K562 (cell line): ENCODE measurements at regions not wholly inside any gene's neighbourhood (a gene's known extent, or its start where the extent isn't known, plus 50 kb on each side); places are given as distances from the start of the nearest gene placed in this dataset.

Experiments
- ATAC-seq: fragments of 200-7000 bp; cut with Tn5 transposase; 3 replicates; pipeline ENCODE4 v1.9.1; 2020; ENCODE audit warnings: moderate library complexity
- BruUV-seq: library from RNA; stranded (reverse); fragments of 400-500 nt; replicated peaks from 2 replicates; lab custom pipeline; 2021; lab: Mats Ljungman, UMichigan
- CTCF ChIA-PET: fragments of 300-600 bp; formaldehyde crosslinking; extraction: SDS; loops from one replicate; lab custom pipeline; 2021; ENCODE audit warnings: low intra/inter-chr PET ratio; lab: Yijun Ruan, JAX
- POLR2A ChIA-PET: fragments of 300-600, 350-650 bp; sonication (Branson Sonifier 250); formaldehyde crosslinking; extraction: SDS; loops from one replicate; lab custom pipeline; 2021; ENCODE audit warnings: antibody characterized with exemption, inconsistent platforms; lab: Yijun Ruan, JAX
- DNase-seq, 4 experiments: peaks; one replicate each; pipeline versions ENCODE4 v3.0.0 to v3.0.0-alpha.2; 2011 to 2018; ENCODE audit warnings: low spot score in 3 of 4, mixed read lengths in 3 of 4; ENCODE audit errors: extremely low read depth in 1 of 4
- FAIRE-seq: peaks from 2 replicates; lab custom pipeline; 2011; peaks lifted over from hg19 to GRCh38; lab: Jason Lieb, UNC
- H2AFZ ChIP-seq: 2 replicates; pipeline ENCODE4 v1.6.0; 2011; ENCODE audit warnings: low read depth, low read length, control low read depth, inconsistent platforms
- H3K27ac ChIP-seq: fragments of 200-600 bp; 3 replicates; pipeline ENCODE4 v1.8.0; 2011; ENCODE audit warnings: low read depth, mild to moderate bottlenecking, control low read depth, inconsistent platforms, low read length, moderate library complexity, mixed read lengths; ENCODE audit errors: extremely low read depth
- H3K27me3 ChIP-seq, 2 experiments: fragments of 300-600 bp in 1 of 2; 2 replicates in 1 of 2; 3 replicates in 1 of 2; pipeline versions ENCODE4 v1.6.0 to v1.8.0; 2011; ENCODE audit warnings: inconsistent platforms in 2 of 2, low read length in 2 of 2, mild to moderate bottlenecking in 1 of 2, mixed read lengths in 1 of 2, moderate library complexity in 1 of 2; ENCODE audit not compliant: control insufficient read depth in 2 of 2, insufficient read depth in 2 of 2
- H3K36me3 ChIP-seq: fragments of 300-600 bp; 3 replicates; pipeline ENCODE4 v1.8.0; 2011; ENCODE audit warnings: mild to moderate bottlenecking, low read length, inconsistent platforms; ENCODE audit not compliant: control insufficient read depth, insufficient read depth
- H3K4me1 ChIP-seq, 2 experiments: fragments of 200-600 bp in 1 of 2; replicated peaks in 1 of 2; 2 replicates in 1 of 2; 3 replicates in 1 of 2; pipeline versions ENCODE4 v1.5.1 to v1.8.0; 2011; ENCODE audit warnings: inconsistent platforms in 2 of 2, low read length in 2 of 2, mild to moderate bottlenecking in 1 of 2, mixed read lengths in 1 of 2, moderate library complexity in 1 of 2; ENCODE audit not compliant: control insufficient read depth in 2 of 2, insufficient read depth in 2 of 2
- H3K4me2 ChIP-seq: 2 replicates; pipeline ENCODE4 v1.6.1; 2011; ENCODE audit warnings: low read length, control low read depth, inconsistent platforms, mixed read lengths; ENCODE audit not compliant: insufficient read depth
- H3K4me3 ChIP-seq: fragments of 200-600 bp; sonication (generic), shearing (Covaris generic); 2 replicates; pipeline ENCODE4 v1.5.1; 2016; ENCODE audit warnings: control low read depth, inconsistent platforms
- H3K79me2 ChIP-seq: fragments of 200-600 bp; 3 replicates; pipeline ENCODE4 v1.8.0; 2011; ENCODE audit warnings: low read length, inconsistent platforms; ENCODE audit not compliant: control insufficient read depth, insufficient read depth
- H3K9ac ChIP-seq, 2 experiments: 2 replicates each; pipeline versions ENCODE4 v1.6.0 to v1.6.1; 2011; ENCODE audit warnings: low read depth in 2 of 2, low read length in 2 of 2, control low read depth in 1 of 2, inconsistent platforms in 1 of 2, mild to moderate bottlenecking in 1 of 2, mixed read lengths in 1 of 2; ENCODE audit not compliant: insufficient read depth in 1 of 2
- H3K9me1 ChIP-seq: one replicate; pipeline ENCODE4 v1.6.0; 2011; ENCODE audit warnings: inconsistent platforms, mild to moderate bottlenecking, low read length, moderate library complexity; ENCODE audit not compliant: control insufficient read depth, insufficient read depth
- H3K9me3 ChIP-seq: replicated peaks from 2 replicates; pipeline ENCODE4 v1.5.1; 2011; ENCODE audit warnings: low read depth, low read length, inconsistent platforms; ENCODE audit not compliant: control insufficient read depth, insufficient read depth
- H4K20me1 ChIP-seq: replicated peaks from 2 replicates; pipeline ENCODE4 v1.6.1; 2011; ENCODE audit warnings: low read length, inconsistent platforms, mixed read lengths; ENCODE audit not compliant: control insufficient read depth, insufficient read depth
- ARID1B ChIP-seq: fragments of 450-650 bp; IDR thresholded peaks from 2 replicates; pipeline ENCODE4 v1.6.1; 2016; ENCODE audit warnings: antibody characterized with exemption, mild to moderate bottlenecking, inconsistent platforms
- ARID2 ChIP-seq: fragments of 450-650 bp; IDR thresholded peaks from 2 replicates; pipeline ENCODE4 v1.6.1; 2017; ENCODE audit warnings: antibody characterized with exemption, mild to moderate bottlenecking
- BCL6 ChIP-seq: fragments of 250-450 bp; sonication (Bioruptor Pico); IDR thresholded peaks from 2 replicates; pipeline ENCODE4 v1.4.0; 2020
- BCOR ChIP-seq: fragments of 450-650 bp; IDR thresholded peaks from 2 replicates; pipeline ENCODE4 v1.6.1; 2016
- CBFB ChIP-seq: sonication (generic); formaldehyde crosslinking; IDR thresholded peaks from 2 replicates; pipeline ENCODE4 v1.4.0; 2020; ENCODE audit warnings: mild to moderate bottlenecking, missing genetic modification reagents
- EWSR1 ChIP-seq: fragments of 450-650 bp; IDR thresholded peaks from 2 replicates; pipeline ENCODE4 v1.6.1; 2018; ENCODE audit warnings: borderline replicate concordance, mild to moderate bottlenecking, low read depth, moderate library complexity; ENCODE audit not compliant: partially characterized antibody
- GABPA ChIP-seq: fragments of 200-800 bp; sonication (Bioruptor generic); conservative IDR thresholded peaks from 2 replicates; pipeline ENCODE4 v1.6.1; 2016; ENCODE audit warnings: low read depth, missing genetic modification characterization, missing compliant biosample characterization
- HDAC3 ChIP-seq: fragments of 450-650 bp; IDR thresholded peaks from 2 replicates; pipeline ENCODE4 v1.6.1; 2018; ENCODE audit warnings: borderline replicate concordance, mild to moderate bottlenecking, moderate library complexity; ENCODE audit not compliant: partially characterized antibody
- NR4A1 ChIP-seq, 2 experiments: fragments of 250-450 bp in 1 of 2; fragments of 450-650 bp in 1 of 2; sonication (Bioruptor Pico) in 1 of 2; IDR thresholded peaks; 2 replicates each; pipeline versions ENCODE4 v1.4.0 to v1.6.1; 2016 to 2020; ENCODE audit warnings: mild to moderate bottlenecking in 2 of 2, missing compliant biosample characterization in 1 of 2, missing genetic modification characterization in 1 of 2, moderate library complexity in 1 of 2
- POLR2A ChIP-seq: fragments of 450-650 bp; conservative IDR thresholded peaks from 2 replicates; pipeline ENCODE4 v1.6.1; 2016
- RBM34 ChIP-seq: fragments of 200-400 bp; formaldehyde crosslinking; IDR thresholded peaks from 2 replicates; pipeline ENCODE4 v1.6.1; 2018; ENCODE audit warnings: low read length, borderline replicate concordance; ENCODE audit not compliant: insufficient read depth
- RUNX1 ChIP-seq: sonication (generic); IDR thresholded peaks from 2 replicates; pipeline ENCODE4 v1.6.1; 2016; ENCODE audit warnings: antibody characterized with exemption, low read depth
- SMAD2 ChIP-seq: fragments of 150-350 bp; IDR thresholded peaks from 2 replicates; pipeline ENCODE4 v1.6.1; 2014; ENCODE audit warnings: low read depth, mild to moderate bottlenecking, low read length
- TCFL5 ChIP-seq: fragments of 250-450 bp; sonication (Bioruptor Pico); conservative IDR thresholded peaks from 2 replicates; pipeline ENCODE4 v1.6.1; 2021; ENCODE audit warnings: mild to moderate bottlenecking, moderate library complexity, matching md5 sums
- ZBED1 ChIP-seq: IDR thresholded peaks from 2 replicates; pipeline ENCODE4 v1.6.1; 2014
- ZNF124 ChIP-seq: sonication (generic); formaldehyde crosslinking; IDR thresholded peaks from 2 replicates; pipeline ENCODE4 v1.8.1; 2022; ENCODE audit warnings: missing genetic modification reagents
- ZNF75A ChIP-seq: fragments of 450-650 bp; formaldehyde crosslinking; IDR thresholded peaks from 2 replicates; pipeline ENCODE4 v1.4.0; 2020; ENCODE audit warnings: mild to moderate bottlenecking
- WGBS: fragments of 100-300 bp; shearing (Covaris generic); methylation state at CpG from one replicate; pipeline ENCODE4 v1.1.6; 2016; ENCODE audit warnings: low coverage, mixed read lengths; ENCODE audit not compliant: insufficient coverage; ENCODE audit errors: missing lambda C conversion rate; 5-methylcytosine and 5-hydroxymethylcytosine counted together
- in situ Hi-C: fragments of 300-500 bp; cut with MboI; formaldehyde crosslinking; loops from 4 replicates; pipeline ENCODE4 v1.15.0; 2018; ENCODE audit warnings: inconsistent platforms, mixed read lengths
- intact Hi-C: fragments of 100-400 bp; cut with micrococcal nuclease; formaldehyde crosslinking; loops from 2 replicates; pipeline ENCODE4 v1.14.2; 2022
- TF ChIP-seq, protein P1 (sequence below): fragments of 150-350 bp; IDR thresholded peaks from 2 replicates; pipeline ENCODE4 v1.6.1; 2014; ENCODE audit warnings: low read depth, mild to moderate bottlenecking, low read length, borderline replicate concordance

DNA sequence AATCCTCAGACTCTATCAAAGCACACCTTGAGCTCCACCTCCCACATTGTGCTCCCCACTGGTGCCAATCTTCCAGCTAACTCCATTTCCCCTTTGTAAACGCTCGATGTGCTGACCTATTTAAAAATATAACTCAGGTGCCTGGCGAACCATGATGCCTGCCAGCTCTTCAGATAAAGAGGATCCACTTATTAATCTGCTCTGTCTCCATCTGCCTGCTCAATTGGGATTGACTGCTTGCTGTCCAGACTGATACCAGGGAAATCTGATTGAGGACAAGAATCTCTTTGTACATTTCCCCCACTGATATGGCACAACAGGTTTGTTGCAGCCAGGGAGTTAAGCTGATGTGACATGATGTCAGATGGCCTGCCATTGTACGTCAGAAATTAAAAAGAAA, 2036.5 kb upstream of the CELF4 start:
- CTCF ChIA-PET: no interaction called here
- WGBS: 0% methylated on average over 4 of the region's 4 CpGs
- no peak overlapping the region for H3K4me2 ChIP-seq
- DNase-seq (no peak), FAIRE-seq (no peak), ATAC-seq (no peak)
- H3K4me1 ChIP-seq: no peaks in the 10 kb centered on the region
- no peak overlapping the region for H3K4me3 ChIP-seq
- H3K79me2 ChIP-seq: no peaks in the 10 kb centered on the region
- H3K27me3 ChIP-seq: no peaks in the 10 kb centered on the region
- no peak overlapping the region for H3K27ac ChIP-seq
- H3K9ac ChIP-seq: no peak overlapping the region
- no peaks in the 10 kb centered on the region for H3K36me3 ChIP-seq
- POLR2A ChIA-PET: no interaction called here
- in situ Hi-C loops: no loop called here
- no peaks in the 10 kb centered on the region for H4K20me1 ChIP-seq
- no peaks in the 10 kb centered on the region for H3K9me3 ChIP-seq
- no peak for TF ChIP-seq EWSR1
- TF ChIP-seq NR4A1 (CRISPR knock-in tag; IDR thresholded peaks at IDR 0.05): no peak
- no peak for TF ChIP-seq NR4A1 (tag; IDR thresholded peaks at IDR 0.05)
- TF ChIP-seq ARID2: no peak
- no peak for TF ChIP-seq RBM34
- no peak for TF ChIP-seq BCOR
- no peak for TF ChIP-seq ZNF75A
- TF ChIP-seq CBFB (CRISPR knock-in tag): no peak
- H2AFZ ChIP-seq: no peak overlapping the region
- intact Hi-C loops: no loop called here
- H3K9me1 ChIP-seq: no peaks in the 10 kb centered on the region
- BruUV-seq: no TSS peak

DNA sequence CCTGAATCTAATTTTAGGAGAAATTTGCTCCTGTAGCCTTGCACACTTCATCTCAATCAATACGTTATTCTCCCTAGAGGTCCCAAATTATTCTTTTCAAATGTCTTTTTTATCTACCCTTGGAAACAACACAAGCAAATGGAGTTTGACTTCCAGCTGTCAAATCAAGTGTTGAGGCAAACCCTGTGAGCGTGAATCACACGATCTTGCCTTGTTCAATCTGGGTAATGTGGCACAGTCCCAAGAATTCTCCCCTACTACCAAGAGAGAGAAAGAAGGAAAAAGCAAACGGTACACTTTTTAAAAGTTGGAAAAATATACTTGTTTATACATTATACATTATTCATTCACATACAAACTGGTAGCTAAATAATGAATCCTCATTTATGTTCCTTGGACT, 2035.3 kb upstream of the CELF4 start:
- no peak for DNase-seq
- in situ Hi-C loops: no loop called here
- no peak for TF ChIP-seq POLR2A
- TF ChIP-seq TCFL5 (CRISPR knock-in tag): no peak
- no peak for TF ChIP-seq ZNF124
- no peak for TF ChIP-seq ZBED1
- no peak for TF ChIP-seq ARID1B
- TF ChIP-seq HDAC3: no peak
- TF ChIP-seq RUNX1: no peak
- no peak for TF ChIP-seq BCL6
- TF ChIP-seq, protein P1, sequence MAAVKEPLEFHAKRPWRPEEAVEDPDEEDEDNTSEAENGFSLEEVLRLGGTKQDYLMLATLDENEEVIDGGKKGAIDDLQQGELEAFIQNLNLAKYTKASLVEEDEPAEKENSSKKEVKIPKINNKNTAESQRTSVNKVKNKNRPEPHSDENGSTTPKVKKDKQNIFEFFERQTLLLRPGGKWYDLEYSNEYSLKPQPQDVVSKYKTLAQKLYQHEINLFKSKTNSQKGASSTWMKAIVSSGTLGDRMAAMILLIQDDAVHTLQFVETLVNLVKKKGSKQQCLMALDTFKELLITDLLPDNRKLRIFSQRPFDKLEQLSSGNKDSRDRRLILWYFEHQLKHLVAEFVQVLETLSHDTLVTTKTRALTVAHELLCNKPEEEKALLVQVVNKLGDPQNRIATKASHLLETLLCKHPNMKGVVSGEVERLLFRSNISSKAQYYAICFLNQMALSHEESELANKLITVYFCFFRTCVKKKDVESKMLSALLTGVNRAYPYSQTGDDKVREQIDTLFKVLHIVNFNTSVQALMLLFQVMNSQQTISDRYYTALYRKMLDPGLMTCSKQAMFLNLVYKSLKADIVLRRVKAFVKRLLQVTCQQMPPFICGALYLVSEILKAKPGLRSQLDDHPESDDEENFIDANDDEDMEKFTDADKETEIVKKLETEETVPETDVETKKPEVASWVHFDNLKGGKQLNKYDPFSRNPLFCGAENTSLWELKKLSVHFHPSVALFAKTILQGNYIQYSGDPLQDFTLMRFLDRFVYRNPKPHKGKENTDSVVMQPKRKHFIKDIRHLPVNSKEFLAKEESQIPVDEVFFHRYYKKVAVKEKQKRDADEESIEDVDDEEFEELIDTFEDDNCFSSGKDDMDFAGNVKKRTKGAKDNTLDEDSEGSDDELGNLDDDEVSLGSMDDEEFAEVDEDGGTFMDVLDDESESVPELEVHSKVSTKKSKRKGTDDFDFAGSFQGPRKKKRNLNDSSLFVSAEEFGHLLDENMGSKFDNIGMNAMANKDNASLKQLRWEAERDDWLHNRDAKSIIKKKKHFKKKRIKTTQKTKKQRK: no peak
- no peak for TF ChIP-seq SMAD2
- no peak for TF ChIP-seq GABPA

More for the DNA sequence above, 2035.3 kb upstream of the CELF4 start:
- no peaks in the 10 kb centered on the region for H3K9me3 ChIP-seq
- WGBS: 0% methylated on average over 4 of the region's 4 CpGs
- H3K27ac ChIP-seq: no peak overlapping the region
- H3K9ac ChIP-seq: no peak overlapping the region
- intact Hi-C loops: no loop called here
- no peaks in the 10 kb centered on the region for H3K27me3 ChIP-seq
- ChIA-PET CTCF (no interaction called here), POLR2A (interaction anchor here (0.8 kb wide), 1 partner anchor 77 kb away, joined by 4 read pairs; no protein-coding TSS in a partner anchor)
- no TSS peak for BruUV-seq
- no peaks in the 10 kb centered on the region for H3K9me1 ChIP-seq
- no peaks in the 10 kb centered on the region for H4K20me1 ChIP-seq
- no peaks in the 10 kb centered on the region for H3K36me3 ChIP-seq
- H3K4me2 ChIP-seq: no peak overlapping the region
- ATAC-seq: no peak
- H2AFZ ChIP-seq: no peak overlapping the region
- H3K4me3 ChIP-seq: no peak overlapping the region
- no peaks in the 10 kb centered on the region for H3K4me1 ChIP-seq
- no peaks in the 10 kb centered on the region for H3K79me2 ChIP-seq
- FAIRE-seq: no peak
